Neural progenitor cell (in vitro differentiated cells): ENCODE measurements at regions not wholly inside any gene's neighbourhood (a gene's known extent, or its start where the extent isn't known, plus 50 kb on each side); places are given as distances from the start of the nearest gene placed in this dataset.

Experiments
- DNase-seq: peaks from one replicate; pipeline ENCODE4 v3.0.0-alpha.2; 2016; ENCODE audit warnings: low spot score
- H2AFZ ChIP-seq: fragments of 200-600 bp; sonication (generic); replicated peaks from 2 replicates; pipeline ENCODE4 v1.6.1; 2016; ENCODE audit warnings: antibody characterized with exemption
- H3F3A ChIP-seq: fragments of 200-600 bp; sonication (generic); 2 replicates; pipeline ENCODE4 v1.6.1; 2016; ENCODE audit warnings: antibody characterized with exemption, low read depth
- H3K27ac ChIP-seq: fragments of 200-600 bp; sonication (generic); 2 replicates; pipeline ENCODE4 v1.5.1; 2016; ENCODE audit warnings: mild to moderate bottlenecking
- H3K27me3 ChIP-seq: fragments of 200-600 bp; sonication (generic); 2 replicates; pipeline ENCODE4 v1.6.1; 2016; ENCODE audit warnings: mild to moderate bottlenecking, moderate library complexity
- H3K36me3 ChIP-seq: fragments of 200-600 bp; sonication (generic); 2 replicates; pipeline ENCODE4 v1.5.1; 2016
- H3K4me1 ChIP-seq: fragments of 200-600 bp; sonication (generic); 2 replicates; pipeline ENCODE4 v1.6.1; 2016; ENCODE audit warnings: mixed run types
- H3K4me2 ChIP-seq: fragments of 200-600 bp; sonication (generic); 2 replicates; pipeline ENCODE4 v1.6.1; 2016
- H3K4me3 ChIP-seq: fragments of 200-600 bp; sonication (generic); 2 replicates; pipeline ENCODE4 v1.5.1; 2016
- H3K79me2 ChIP-seq: fragments of 200-600 bp; sonication (generic); 2 replicates; pipeline ENCODE4 v1.6.1; 2016; ENCODE audit warnings: low read depth
- H3K9ac ChIP-seq: fragments of 200-600 bp; sonication (generic); 2 replicates; pipeline ENCODE4 v1.6.1; 2016
- H3K9me3 ChIP-seq: fragments of 200-600 bp; sonication (generic); 2 replicates; pipeline ENCODE4 v1.5.1; 2016; ENCODE audit warnings: low read depth
- H4K20me1 ChIP-seq: fragments of 200-600 bp; sonication (generic); 2 replicates; pipeline ENCODE4 v1.6.1; 2016; ENCODE audit warnings: low read depth
- H3K27ac Mint-ChIP-seq: 3 replicates; pipeline ENCODE4 v1.8.0; 2021; ENCODE audit warnings: mixed read lengths
- H3K27me3 Mint-ChIP-seq: 2 replicates; pipeline ENCODE4 v1.8.0; 2022; ENCODE audit warnings: low read depth, mild to moderate bottlenecking, inconsistent platforms, moderate library complexity, mixed read lengths; ENCODE audit not compliant: insufficient read depth
- H3K36me3 Mint-ChIP-seq: 3 replicates; pipeline ENCODE4 v1.8.0; 2021; ENCODE audit warnings: mixed read lengths
- H3K4me1 Mint-ChIP-seq: 3 replicates; pipeline ENCODE4 v1.8.0; 2021; ENCODE audit warnings: mixed read lengths
- H3K4me3 Mint-ChIP-seq: 3 replicates; pipeline ENCODE4 v1.8.0; 2021; ENCODE audit warnings: mild to moderate bottlenecking, moderate library complexity, mixed read lengths
- H3K9me3 Mint-ChIP-seq: 3 replicates; pipeline ENCODE4 v1.8.0; 2020; ENCODE audit warnings: mixed read lengths
- EZH2 ChIP-seq: fragments of 200-600 bp; sonication (generic); IDR thresholded peaks from 2 replicates; pipeline ENCODE4 v1.6.1; 2017; ENCODE audit warnings: antibody characterized with exemption, mild to moderate bottlenecking, moderate library complexity
- EZH2phosphoT487 ChIP-seq: fragments of 200-600 bp; sonication (generic); IDR thresholded peaks from 2 replicates; pipeline ENCODE4 v1.6.1; 2017; ENCODE audit warnings: antibody characterized with exemption
- TF ChIP-seq, protein P1 (sequence below): fragments of 200-600 bp; sonication (generic); IDR thresholded peaks from 2 replicates; pipeline ENCODE4 v1.5.1; 2017; ENCODE audit warnings: antibody characterized with exemption, mild to moderate bottlenecking

GRCh38 chr2:58688813-58689212, 447.7 kb upstream of the FANCL start:
- Histone ChIP-seq H3K4me2 (no peak overlapping the region), H3K4me3 (no peak overlapping the region), H3K79me2 (no peaks in the 10 kb centered on the region), H3F3A (no peaks in the 10 kb centered on the region), H3K27ac (no peak overlapping the region), H3K9me3 (no peaks in the 10 kb centered on the region), H2AFZ (no peak overlapping the region), H3K36me3 (no peaks in the 10 kb centered on the region), H3K4me1 (no peaks in the 10 kb centered on the region), H3K9ac (no peak overlapping the region), H3K27me3 (no peaks in the 10 kb centered on the region), H4K20me1 (no peaks in the 10 kb centered on the region)
- TF ChIP-seq EZH2phosphoT487 (no peak), EZH2 (no peak)
- TF ChIP-seq, protein P1, sequence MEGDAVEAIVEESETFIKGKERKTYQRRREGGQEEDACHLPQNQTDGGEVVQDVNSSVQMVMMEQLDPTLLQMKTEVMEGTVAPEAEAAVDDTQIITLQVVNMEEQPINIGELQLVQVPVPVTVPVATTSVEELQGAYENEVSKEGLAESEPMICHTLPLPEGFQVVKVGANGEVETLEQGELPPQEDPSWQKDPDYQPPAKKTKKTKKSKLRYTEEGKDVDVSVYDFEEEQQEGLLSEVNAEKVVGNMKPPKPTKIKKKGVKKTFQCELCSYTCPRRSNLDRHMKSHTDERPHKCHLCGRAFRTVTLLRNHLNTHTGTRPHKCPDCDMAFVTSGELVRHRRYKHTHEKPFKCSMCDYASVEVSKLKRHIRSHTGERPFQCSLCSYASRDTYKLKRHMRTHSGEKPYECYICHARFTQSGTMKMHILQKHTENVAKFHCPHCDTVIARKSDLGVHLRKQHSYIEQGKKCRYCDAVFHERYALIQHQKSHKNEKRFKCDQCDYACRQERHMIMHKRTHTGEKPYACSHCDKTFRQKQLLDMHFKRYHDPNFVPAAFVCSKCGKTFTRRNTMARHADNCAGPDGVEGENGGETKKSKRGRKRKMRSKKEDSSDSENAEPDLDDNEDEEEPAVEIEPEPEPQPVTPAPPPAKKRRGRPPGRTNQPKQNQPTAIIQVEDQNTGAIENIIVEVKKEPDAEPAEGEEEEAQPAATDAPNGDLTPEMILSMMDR, result no peak
- H3K4me1 Mint-ChIP-seq, result no peaks in the 10 kb centered on the region
- H3K36me3 Mint-ChIP-seq, result no peaks in the 10 kb centered on the region
- H3K27ac Mint-ChIP-seq, result no peak overlapping the region
- no peaks in the 10 kb centered on the region for H3K9me3 Mint-ChIP-seq
- H3K4me3 Mint-ChIP-seq, result no peak overlapping the region
- peaks cover 2% of the 10 kb centered on the region for H3K27me3 Mint-ChIP-seq
- DNase-seq, result no peak

DNA sequence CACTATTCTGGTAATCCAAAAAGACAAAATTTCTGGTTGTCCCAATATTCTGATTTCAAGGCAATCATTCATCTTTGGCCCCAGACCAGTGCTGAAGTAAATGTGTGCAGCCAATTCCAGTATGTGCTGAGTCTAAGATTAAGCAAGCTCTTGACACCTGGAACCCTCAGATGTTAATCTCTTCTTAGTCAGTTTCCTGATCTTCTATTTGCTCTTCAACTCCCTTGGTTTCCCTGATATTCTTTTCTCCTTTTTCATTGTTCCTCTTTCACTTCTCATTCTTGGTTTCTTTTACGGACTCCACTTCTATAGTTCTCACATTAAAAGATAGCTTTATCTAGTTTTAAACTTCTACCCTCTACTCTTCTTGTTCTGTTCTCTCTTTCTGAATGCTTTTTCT, 445.7 kb upstream of the FANCL start:
- Mint-ChIP-seq H3K4me1 (no peaks in the 10 kb centered on the region), H3K36me3 (no peaks in the 10 kb centered on the region), H3K4me3 (no peak overlapping the region), H3K27me3 (no peaks in the 10 kb centered on the region), H3K27ac (no peak overlapping the region), H3K9me3 (no peaks in the 10 kb centered on the region)
- H3F3A ChIP-seq, result no peaks in the 10 kb centered on the region
- no peak overlapping the region for H3K4me3 ChIP-seq
- no peaks in the 10 kb centered on the region for H3K4me1 ChIP-seq
- no peaks in the 10 kb centered on the region for H4K20me1 ChIP-seq
- H3K9me3 ChIP-seq, result no peaks in the 10 kb centered on the region
- no peak overlapping the region for H3K4me2 ChIP-seq
- no peak overlapping the region for H3K9ac ChIP-seq
- no peaks in the 10 kb centered on the region for H3K79me2 ChIP-seq
- H3K36me3 ChIP-seq, result no peaks in the 10 kb centered on the region
- no peak overlapping the region for H3K27ac ChIP-seq
- no peak for TF ChIP-seq EZH2
- no peak for TF ChIP-seq EZH2phosphoT487
- TF ChIP-seq, protein P1, result no peak
- H3K27me3 ChIP-seq, result no peaks in the 10 kb centered on the region
- H2AFZ ChIP-seq, result no peak overlapping the region
- no peak for DNase-seq

GRCh38 chr2:58680755-58681310, 439.7 kb upstream of the FANCL start:
- no peak for DNase-seq
- Mint-ChIP-seq H3K9me3 (no peaks in the 10 kb centered on the region), H3K27ac (no peak overlapping the region), H3K27me3 (peaks cover 2% of the 10 kb centered on the region), H3K36me3 (no peaks in the 10 kb centered on the region), H3K4me3 (no peak overlapping the region), H3K4me1 (no peaks in the 10 kb centered on the region)
- H3F3A ChIP-seq, result no peaks in the 10 kb centered on the region
- no peaks in the 10 kb centered on the region for H3K27me3 ChIP-seq
- H3K4me2 ChIP-seq, result no peak overlapping the region
- no peaks in the 10 kb centered on the region for H3K79me2 ChIP-seq
- H3K9ac ChIP-seq, result no peak overlapping the region
- no peaks in the 10 kb centered on the region for H3K4me1 ChIP-seq
- no peak overlapping the region for H3K27ac ChIP-seq
- H4K20me1 ChIP-seq, result no peaks in the 10 kb centered on the region
- no peaks in the 10 kb centered on the region for H3K36me3 ChIP-seq
- no peaks in the 10 kb centered on the region for H3K9me3 ChIP-seq
- no peak overlapping the region for H3K4me3 ChIP-seq
- TF ChIP-seq EZH2 (no peak), EZH2phosphoT487 (no peak)
- TF ChIP-seq, protein P1, result peak; percentile 20
- no peak overlapping the region for H2AFZ ChIP-seq
